ENCODE measurements at regions not wholly inside any gene's neighbourhood (a gene's known extent, or its start where the extent isn't known, plus 50 kb on each side); places are given as distances from the start of the nearest gene placed in this dataset.

GRCh38 chr9:120107138-120107537 lies 472.8 kb downstream of the CDK5RAP2 start:
- DNase-seq: no peak

- DNase-seq: no peak
Observed at GRCh38 chr9:120104771-120105170, 475.2 kb downstream of the CDK5RAP2 start.

DNA sequence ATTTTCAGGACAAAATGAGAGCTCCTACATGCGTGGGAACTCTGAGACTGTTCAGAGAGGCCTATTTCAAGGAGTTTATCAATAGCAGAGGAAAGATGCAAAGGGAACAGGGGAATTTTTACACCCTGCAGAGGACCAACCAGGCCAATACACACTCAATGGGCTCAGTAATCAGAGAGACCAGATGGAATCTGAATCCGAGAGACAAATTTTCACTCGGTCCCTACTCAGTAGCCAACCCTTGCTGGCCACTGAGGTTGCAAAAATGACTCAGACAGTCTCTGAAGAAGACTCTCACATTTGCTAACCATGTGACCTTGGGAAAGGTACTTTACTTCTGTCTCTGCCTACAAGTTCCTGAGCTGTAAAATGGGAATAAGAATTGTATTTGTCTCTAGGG lies 479.4 kb downstream of the CDK5RAP2 start:
- DNase-seq: no peak

GRCh38 chr9:120099065-120099464 lies 480.9 kb downstream of the CDK5RAP2 start:
- DNase-seq: no peak

DNA sequence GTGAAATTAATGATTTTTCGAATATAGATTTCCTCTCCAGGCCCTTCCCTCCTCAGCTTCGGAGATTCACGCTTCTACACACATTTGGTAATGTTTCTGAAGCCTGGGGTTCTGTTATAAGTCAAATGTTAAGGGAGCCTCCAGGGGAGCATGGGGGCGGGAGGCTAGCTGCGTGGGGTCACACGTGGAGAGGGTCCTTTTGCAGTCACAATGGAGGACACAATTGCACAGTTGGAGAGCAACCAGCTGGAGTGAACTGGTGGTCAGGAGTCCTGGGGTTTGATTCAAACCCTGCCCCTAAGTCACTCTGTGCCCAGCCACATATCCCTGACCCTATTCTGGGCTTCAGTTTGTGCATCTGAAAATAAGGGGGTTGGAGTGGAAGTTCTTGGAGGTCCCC lies 481.4 kb downstream of the CDK5RAP2 start:
- no peak for DNase-seq

GRCh38 chr9:120091206-120091605 lies 488.8 kb downstream of the CDK5RAP2 start:
- no peak for DNase-seq

GRCh38 chr9:120080849-120081248 lies 499.1 kb downstream of the CDK5RAP2 start:
- no peak for DNase-seq

DNA sequence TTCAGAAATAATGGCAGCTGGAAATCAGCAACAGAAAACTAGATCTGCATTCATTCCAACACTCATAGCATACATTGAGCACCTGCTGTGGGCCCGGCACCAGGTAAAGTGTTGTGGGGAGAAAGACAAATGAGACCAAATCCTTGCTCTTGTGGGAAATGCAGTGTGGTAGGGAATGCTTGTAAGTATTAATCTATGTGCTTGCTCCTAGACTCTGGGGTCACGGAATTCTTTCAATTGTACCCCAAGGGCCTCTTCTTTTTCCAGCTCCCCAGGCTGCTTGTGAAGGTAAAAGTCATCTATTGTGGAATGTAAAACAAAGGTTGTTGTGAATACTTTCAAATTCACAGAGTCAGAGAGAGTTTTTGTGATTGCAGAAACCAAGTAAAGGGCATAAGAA lies 501.9 kb downstream of the CDK5RAP2 start:
- DNase-seq: no peak

DNA sequence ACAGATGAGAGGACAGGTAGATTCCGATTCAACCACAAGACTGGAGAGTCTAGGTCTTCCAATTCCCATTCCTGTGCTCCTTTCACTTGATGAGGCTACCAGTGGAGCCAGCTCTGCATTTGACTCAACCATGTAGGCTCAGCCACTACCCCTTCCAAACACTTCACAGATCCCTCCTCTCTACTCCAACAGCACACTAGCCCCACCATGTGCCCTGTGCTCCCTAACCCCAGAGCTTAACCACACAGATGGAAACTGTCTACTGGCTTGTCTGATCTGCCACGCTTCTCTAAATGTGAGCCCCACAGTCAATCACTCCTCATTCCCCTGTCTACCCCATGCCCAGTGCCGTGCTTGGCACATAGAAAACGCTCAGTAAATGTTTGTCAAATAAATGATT lies 508.2 kb downstream of the CDK5RAP2 start:
- no peak for DNase-seq

- no peak for DNase-seq
Observed at GRCh38 chr9:120066315-120066714, 513.7 kb downstream of the CDK5RAP2 start.

DNA sequence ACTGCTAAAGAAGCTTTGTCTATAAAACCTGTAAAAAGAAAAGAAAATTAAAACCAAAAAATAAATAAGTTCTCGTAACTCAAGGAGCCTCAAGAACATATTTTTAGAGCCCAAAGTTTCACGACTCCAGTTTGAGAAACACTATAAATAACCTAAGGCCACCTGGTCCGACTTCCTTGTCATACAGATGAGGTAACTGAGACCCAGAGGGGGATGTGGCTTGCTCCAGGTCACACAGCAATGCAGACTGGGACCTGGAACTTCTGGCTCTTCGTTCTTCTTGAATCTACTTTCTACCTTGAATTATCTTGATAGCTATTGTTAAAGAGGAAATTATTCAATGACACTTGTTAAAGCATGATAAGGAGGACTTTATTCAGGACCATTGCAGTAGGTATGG lies 514.8 kb downstream of the CDK5RAP2 start:
- no peak for DNase-seq

DNA sequence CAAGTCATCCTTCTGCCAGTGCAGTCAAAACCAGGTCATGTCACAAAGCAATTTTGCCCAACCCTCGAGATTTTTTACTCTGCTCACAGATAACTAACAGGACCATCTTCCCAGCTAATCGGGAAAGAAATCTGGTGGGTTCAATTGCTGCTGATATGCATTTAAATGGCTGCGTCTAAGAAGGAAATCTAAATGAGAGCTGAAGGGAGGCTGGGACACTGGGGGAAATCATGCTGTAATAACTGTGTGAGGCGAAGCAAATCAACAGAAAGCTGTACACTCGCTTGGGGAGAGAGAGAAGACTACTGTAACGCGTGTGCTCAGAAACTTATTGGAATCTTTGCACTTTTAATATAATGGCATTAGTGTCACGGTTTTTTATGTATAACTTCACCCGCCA lies 535.0 kb downstream of the CDK5RAP2 start:
- DNase-seq: no peak

- no peak for DNase-seq
Observed at GRCh38 chr9:120043448-120043847, 536.5 kb downstream of the CDK5RAP2 start.

GRCh38 chr9:120040896-120041295 lies 539.1 kb downstream of the CDK5RAP2 start:
- no peak for DNase-seq

GRCh38 chr9:120038342-120038741 lies 541.6 kb downstream of the CDK5RAP2 start:
- DNase-seq: no peak

- DNase-seq: no peak
Observed at GRCh38 chr9:120032639-120033038, 547.3 kb downstream of the CDK5RAP2 start.

DNA sequence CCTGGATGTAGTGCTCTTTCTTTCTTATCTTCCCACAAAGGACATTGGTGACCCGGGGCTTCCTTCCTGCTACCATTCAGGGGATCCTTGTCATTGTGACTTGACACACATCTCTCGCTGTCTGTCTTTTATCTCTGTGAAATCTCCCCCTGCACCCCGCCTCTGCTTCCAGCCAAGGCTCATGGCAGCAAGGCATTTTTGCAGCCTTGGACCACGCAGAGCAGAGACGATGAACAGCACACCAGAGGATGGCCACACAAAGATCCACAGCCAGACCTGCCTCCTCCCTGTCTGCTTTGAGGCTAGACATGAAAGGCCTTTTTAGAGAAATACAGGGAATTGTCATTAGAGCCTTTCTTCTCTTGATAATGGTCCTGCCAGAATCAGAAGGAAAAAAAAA lies 549.1 kb downstream of the CDK5RAP2 start:
- no peak for DNase-seq

- DNase-seq: no peak
Observed at GRCh38 chr9:120018550-120018949, 561.4 kb downstream of the CDK5RAP2 start.

DNA sequence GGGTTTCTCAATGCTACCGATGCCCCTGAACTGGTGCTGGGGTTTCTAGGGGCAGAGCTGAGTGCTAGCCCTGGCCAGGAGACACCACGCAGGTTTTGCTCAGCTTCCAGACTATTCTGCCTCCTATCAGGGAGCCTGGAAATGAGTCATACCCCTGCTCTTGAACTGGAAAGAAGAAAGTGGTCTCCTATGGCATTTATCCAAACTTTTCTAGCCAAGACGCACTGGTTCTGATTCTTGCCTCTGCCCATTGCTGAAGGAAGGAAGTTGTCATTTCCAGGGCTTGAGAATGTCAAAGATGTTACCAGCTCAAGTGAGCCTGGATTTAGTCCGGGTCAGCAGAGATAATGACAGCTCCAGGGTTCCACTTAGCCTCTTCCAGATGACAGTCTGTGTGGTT lies 561.9 kb downstream of the CDK5RAP2 start:
- DNase-seq: no peak

- DNase-seq: no peak
Observed at GRCh38 chr9:120016231-120016630, 563.7 kb downstream of the CDK5RAP2 start.

GRCh38 chr9:120014796-120015195 lies 565.2 kb downstream of the CDK5RAP2 start:
- DNase-seq: no peak

DNA sequence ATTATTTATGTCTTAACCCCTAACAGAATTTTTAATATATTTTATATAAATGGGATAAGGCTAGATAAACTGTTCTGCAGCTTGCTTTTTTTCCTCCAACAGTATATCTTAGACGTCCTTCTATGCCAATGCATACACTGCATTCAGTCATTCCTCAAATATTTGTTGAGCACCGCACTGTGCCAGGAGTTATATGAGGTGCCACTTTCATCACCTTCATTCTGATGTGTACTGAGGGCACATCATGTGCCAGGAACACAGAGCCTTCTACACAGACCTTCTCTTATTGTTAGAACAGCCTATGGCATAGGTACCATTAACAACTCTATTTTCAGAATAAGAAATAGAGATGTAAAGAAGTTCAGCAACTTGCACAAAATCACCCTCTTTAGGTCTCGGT lies 570.1 kb downstream of the CDK5RAP2 start:
- DNase-seq: no peak

GRCh38 chr9:120001536-120001935 lies 578.4 kb downstream of the CDK5RAP2 start:
- no peak for DNase-seq

DNA sequence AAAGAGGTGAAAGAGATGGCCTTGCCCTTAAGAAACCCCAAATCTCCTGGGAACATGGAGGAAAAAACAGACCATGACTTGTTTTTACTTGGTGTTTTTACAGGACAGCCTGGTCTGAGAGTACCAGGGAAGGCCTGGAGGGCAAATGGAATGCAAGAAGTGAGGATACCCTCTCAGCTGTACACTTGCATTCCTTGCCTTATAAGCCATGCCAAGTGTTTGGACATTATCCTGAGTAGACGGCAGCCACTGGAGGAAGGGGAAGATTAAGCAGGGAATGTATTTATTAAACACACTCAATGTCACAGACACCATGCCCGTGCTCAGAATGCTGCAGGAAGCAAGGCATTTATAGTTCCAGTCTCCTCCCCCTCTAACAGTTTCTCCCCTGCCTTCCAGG lies 581.4 kb downstream of the CDK5RAP2 start:
- DNase-seq: no peak

DNA sequence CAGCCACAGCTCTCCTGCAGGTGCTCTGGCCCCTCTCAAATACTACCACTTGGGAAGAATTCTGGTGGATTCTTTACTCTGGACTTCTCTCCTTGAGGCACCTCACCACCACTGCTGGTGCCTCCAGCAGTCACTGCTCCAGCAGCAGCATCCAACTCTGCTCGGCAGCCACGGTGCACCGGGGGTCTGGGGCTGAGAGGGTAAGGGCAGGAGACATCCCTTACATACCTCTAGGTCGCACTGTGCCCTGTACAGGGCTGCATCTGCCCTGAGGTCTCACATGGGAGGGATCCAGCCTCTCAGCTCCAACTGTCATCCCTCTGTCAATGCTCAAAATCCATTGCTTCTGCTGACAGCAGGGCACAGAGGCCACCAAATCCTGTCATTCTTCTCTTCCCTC lies 588.2 kb downstream of the CDK5RAP2 start:
- DNase-seq: no peak

DNA sequence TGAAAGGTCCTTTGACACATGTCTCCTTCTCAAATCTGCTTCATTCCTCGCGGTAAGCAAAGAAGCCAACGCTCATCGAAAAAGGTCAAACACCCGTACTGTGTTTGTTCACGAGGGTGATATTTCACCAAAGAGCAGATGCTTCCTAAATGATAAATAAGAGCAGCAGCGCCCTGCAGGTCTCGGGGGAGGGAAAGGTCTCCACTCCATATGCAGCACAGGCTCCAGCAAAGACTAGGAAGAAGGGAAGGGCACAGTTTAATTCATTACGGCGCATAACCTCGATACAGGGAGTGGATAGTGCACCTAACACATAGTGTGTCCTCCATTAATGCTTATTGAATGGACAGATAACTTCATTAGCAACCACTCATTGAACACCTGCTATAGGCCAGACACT lies 593.3 kb downstream of the CDK5RAP2 start:
- no peak for DNase-seq

Data from activated CD8-positive, alpha-beta memory T cell treated with anti-CD3 and anti-CD28 coated beads, Interleukin-2, amount 50 U/mL, for 48 hours (primary cell).